Right lobe of liver (tissue), 6 donors: ENCODE measurements at regions not wholly inside any gene's neighbourhood (a gene's known extent, or its start where the extent isn't known, plus 50 kb on each side); places are given as distances from the start of the nearest gene placed in this dataset.

Source experiments
- ATAC-seq, 4 donors: fragments of 200-7000 bp; cut with Tn5 transposase; one replicate each; pipeline ENCODE4 v1.9.1; 2020; ENCODE audit warnings: mild to moderate bottlenecking in 4 of 4, moderate library complexity in 4 of 4
- DNase-seq, 3 donors: peaks; one replicate each; pipeline ENCODE4 v3.0.0-alpha.2; 2020
- H3K27ac ChIP-seq, 3 donors: fragments of 200-600 bp; one replicate each; pipeline ENCODE4 v1.8.0; 2022
- H3K27me3 ChIP-seq, 2 donors: fragments of 200-600 bp; one replicate each; pipeline ENCODE4 v1.8.0; 2022
- H3K36me3 ChIP-seq, 4 donors: fragments of 200-600 bp; sonication (generic) in 1 of 4; one replicate each; pipeline versions ENCODE4 v1.5.1 to v1.8.0; 2017 to 2022; ENCODE audit warnings: control low read depth in 1 of 4
- H3K4me1 ChIP-seq, 4 donors: fragments of 200-600 bp; sonication (generic) in 1 of 4; one replicate each; pipeline versions ENCODE4 v1.5.1 to v1.8.0; 2017 to 2022; ENCODE audit warnings: control low read depth in 1 of 4
- H3K4me3 ChIP-seq, 3 donors: fragments of 200-600 bp; one replicate each; pipeline ENCODE4 v1.8.0; 2022
- H3K9me3 ChIP-seq, 4 donors: fragments of 200-600 bp; sonication (generic) in 1 of 4; one replicate each; pipeline versions ENCODE4 v1.5.1 to v1.8.0; 2017 to 2022; ENCODE audit warnings: control low read depth in 1 of 4
- POLR2A ChIP-seq: fragments of 450-650 bp; IDR thresholded peaks from one replicate; pipeline ENCODE4 v1.6.1; 2017; ENCODE audit warnings: antibody characterized with exemption, mild to moderate bottlenecking
- WGBS: methylation state at CpG from one replicate; pipeline ENCODE4 v1.1.6; 2018; ENCODE audit warnings: low coverage, low lambda C conversion rate; ENCODE audit not compliant: insufficient coverage; ENCODE audit errors: missing lambda C conversion rate; 5-methylcytosine and 5-hydroxymethylcytosine counted together
- intact Hi-C, 2 donors: fragments of 100-400 bp; cut with DNase I; formaldehyde crosslinking; loops; one replicate each; pipeline versions ENCODE4 v1.11.2 to v1.14.1; 2022
- TF ChIP-seq, protein P1 (sequence below), 4 donors: fragments of 200-600 bp in 3 of 4; fragments of 450-650 bp in 1 of 4; IDR thresholded peaks; one replicate each; pipeline versions ENCODE4 v1.5.1 to v1.8.0; 2016 to 2022; ENCODE audit warnings: antibody characterized with exemption in 4 of 4, mild to moderate bottlenecking in 2 of 4
- donor health status: DM: no; HTN: yes; CAD: no.
- donor health status: DM: no; HTN: no; CAD: no.
- donor health status: DM: no; HTN: no; CAD: no.
- donor health status: DM: no; HTN: yes; CAD: no.
- donor health status: DM: no; HTN: yes; CAD: no.

DNA sequence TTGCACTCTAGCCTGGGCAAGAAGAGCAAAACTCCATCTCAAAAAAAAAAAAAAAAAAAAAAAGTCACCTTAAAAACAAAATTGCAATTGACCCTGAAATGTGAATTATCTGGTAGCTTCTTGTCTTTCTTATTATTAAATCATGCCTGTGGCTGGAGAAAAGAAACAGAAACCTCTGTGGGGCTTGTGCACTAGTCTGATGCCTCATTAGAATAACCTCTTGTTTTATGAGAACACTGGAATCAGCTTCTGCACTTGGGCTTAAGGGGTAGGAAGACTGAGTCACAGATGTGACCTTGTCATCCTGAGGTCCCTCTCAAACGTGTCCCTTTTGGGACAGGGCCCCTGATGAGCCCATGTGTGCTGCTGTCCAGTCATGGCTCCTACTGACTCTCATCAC lies 237.9 kb downstream of the DACT1 start:
- H3K27ac ChIP-seq = no peak overlapping the region
- TF ChIP-seq POLR2A = no peak
- TF ChIP-seq, protein P1, sequence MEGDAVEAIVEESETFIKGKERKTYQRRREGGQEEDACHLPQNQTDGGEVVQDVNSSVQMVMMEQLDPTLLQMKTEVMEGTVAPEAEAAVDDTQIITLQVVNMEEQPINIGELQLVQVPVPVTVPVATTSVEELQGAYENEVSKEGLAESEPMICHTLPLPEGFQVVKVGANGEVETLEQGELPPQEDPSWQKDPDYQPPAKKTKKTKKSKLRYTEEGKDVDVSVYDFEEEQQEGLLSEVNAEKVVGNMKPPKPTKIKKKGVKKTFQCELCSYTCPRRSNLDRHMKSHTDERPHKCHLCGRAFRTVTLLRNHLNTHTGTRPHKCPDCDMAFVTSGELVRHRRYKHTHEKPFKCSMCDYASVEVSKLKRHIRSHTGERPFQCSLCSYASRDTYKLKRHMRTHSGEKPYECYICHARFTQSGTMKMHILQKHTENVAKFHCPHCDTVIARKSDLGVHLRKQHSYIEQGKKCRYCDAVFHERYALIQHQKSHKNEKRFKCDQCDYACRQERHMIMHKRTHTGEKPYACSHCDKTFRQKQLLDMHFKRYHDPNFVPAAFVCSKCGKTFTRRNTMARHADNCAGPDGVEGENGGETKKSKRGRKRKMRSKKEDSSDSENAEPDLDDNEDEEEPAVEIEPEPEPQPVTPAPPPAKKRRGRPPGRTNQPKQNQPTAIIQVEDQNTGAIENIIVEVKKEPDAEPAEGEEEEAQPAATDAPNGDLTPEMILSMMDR (IDR thresholded peaks at IDR 0.05) = no peak
- no peaks in the 10 kb centered on the region for H3K36me3 ChIP-seq
- no peaks in the 10 kb centered on the region for H3K9me3 ChIP-seq
- no peaks in the 10 kb centered on the region for H3K4me1 ChIP-seq
- WGBS = 20% methylated on average over 1 of the region's 1 CpG
- intact Hi-C loops = no loop called here
- no peak overlapping the region for H3K4me3 ChIP-seq
- no peaks in the 10 kb centered on the region for H3K27me3 ChIP-seq
- no peak for DNase-seq
- no peak for ATAC-seq

DNA sequence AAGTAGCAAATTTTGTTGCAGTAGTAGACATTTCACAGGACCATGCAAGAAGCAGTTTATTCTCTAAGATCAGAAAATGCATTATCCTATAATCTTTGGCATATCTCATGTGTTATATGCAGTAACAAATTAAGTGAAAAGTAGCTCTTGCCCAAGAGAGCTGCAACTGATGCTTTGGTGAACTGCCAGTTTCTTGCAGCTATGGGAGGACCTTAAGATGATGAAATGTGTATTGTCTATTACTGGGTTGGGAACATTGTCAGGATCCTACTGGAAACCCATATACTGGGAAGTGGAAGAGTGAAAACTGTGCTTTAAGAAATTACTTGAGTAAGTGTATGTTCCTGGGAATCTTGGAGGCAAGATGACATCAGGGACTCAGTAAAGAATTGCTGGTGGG lies 238.8 kb downstream of the DACT1 start:
- DNase-seq = no peak
- Histone ChIP-seq H3K27me3 (no peaks in the 10 kb centered on the region), H3K9me3 (no peaks in the 10 kb centered on the region), H3K4me3 (no peak overlapping the region), H3K27ac (no peak overlapping the region), H3K4me1 (no peaks in the 10 kb centered on the region), H3K36me3 (no peaks in the 10 kb centered on the region)
- TF ChIP-seq POLR2A = no peak
- TF ChIP-seq, protein P1 (IDR thresholded peaks at IDR 0.05) = no peak
- no peak for ATAC-seq
- intact Hi-C loops = no loop called here

DNA sequence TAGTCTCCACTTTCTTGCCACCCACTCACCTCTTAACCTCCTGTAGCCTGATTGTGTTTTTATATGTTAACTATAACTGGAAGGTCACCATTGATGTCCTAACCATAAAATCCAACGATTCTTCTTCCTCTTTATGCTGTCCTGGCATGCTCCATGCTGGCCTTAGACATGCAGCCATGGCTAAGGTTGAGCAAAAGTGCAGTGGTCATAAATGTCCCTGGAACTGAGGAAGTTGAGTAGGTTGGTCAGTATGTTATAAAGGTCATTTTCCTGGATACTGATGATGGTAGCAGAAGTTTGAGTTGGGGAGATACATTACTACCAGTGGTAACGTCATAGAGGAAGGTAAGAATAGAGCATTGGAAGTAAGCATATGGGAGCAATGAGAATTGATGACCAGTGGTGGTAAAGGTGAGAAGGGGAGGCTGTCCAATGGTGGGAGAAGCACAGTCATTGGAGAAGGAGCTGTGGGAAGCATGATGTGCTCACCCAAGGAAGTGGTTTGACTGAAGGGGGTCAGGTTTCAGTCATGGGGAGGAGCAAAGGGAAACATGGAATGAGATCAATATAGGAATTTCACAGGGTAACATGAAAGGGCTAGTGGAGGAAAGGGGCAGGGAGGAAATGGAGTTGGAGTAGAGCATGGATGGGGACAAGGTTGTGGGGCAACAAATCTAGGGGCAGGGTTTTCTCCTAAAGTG lies 240.8 kb downstream of the DACT1 start:
- Histone ChIP-seq H3K27ac (no peak overlapping the region), H3K27me3 (no peaks in the 10 kb centered on the region), H3K4me3 (no peak overlapping the region), H3K36me3 (no peaks in the 10 kb centered on the region), H3K9me3 (no peaks in the 10 kb centered on the region), H3K4me1 (no peaks in the 10 kb centered on the region)
- DNase-seq (no peak), ATAC-seq (no peak)
- TF ChIP-seq POLR2A = no peak
- TF ChIP-seq, protein P1 (IDR thresholded peaks at IDR 0.05) = no peak
- 54% methylated on average over 2 of the region's 2 CpGs for WGBS
- intact Hi-C loops = no loop called here

DNA sequence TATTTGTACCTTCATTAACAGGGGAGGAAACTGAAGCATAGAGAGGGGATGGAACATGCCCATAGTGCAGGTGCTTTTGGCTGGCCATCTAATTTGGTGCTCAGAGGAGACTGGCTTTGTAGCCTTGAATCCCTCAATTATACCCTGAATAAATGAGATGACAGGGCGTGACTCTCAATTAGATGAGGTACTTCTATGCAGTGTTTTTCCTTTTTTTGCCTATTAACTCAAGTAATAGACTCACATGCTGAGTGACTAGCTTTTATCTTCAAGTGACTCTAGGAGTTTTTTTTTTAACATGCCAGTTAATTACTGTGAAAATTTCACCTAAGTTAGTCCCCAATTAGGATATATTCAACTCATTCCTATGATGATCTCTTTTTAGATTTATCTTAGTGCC lies 243.7 kb downstream of the DACT1 start:
- intact Hi-C loops = no loop called here
- Histone ChIP-seq H3K27me3 (no peaks in the 10 kb centered on the region), H3K36me3 (no peaks in the 10 kb centered on the region), H3K9me3 (no peaks in the 10 kb centered on the region), H3K27ac (no peak overlapping the region), H3K4me3 (no peak overlapping the region), H3K4me1 (no peaks in the 10 kb centered on the region)
- WGBS = 88% methylated on average over 1 of the region's 1 CpG
- no peak for ATAC-seq
- TF ChIP-seq, protein P1 (IDR thresholded peaks at IDR 0.05) = no peak
- no peak for TF ChIP-seq POLR2A
- no peak for DNase-seq

DNA sequence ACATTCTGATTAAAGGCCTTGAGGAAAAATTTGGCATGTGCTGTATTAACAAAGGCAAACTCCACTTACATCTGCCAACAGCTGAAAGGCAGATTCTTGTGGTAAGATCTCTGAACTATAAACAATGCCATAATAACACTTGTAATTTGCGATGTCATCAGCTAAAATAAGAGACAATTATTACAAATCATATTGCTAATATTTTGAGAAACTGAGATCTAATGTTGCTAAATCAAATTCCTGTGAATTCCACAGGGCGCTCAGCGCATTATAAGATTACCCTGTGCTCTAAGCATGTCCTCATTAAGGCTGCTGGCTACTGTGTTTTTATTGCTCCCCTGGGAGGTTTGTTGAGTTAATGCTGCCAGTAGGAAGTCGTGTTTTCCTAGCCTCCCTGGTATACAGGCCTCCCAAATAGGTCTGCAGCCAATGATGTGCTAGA lies 244.8 kb downstream of the DACT1 start:
- ATAC-seq (no peak), DNase-seq (no peak)
- Histone ChIP-seq H3K27me3 (no peaks in the 10 kb centered on the region), H3K4me1 (no peaks in the 10 kb centered on the region), H3K9me3 (no peaks in the 10 kb centered on the region), H3K27ac (no peak overlapping the region), H3K36me3 (no peaks in the 10 kb centered on the region), H3K4me3 (no peak overlapping the region)
- WGBS = 46% methylated on average over 4 of the region's 4 CpGs
- intact Hi-C loops = no loop called here
- TF ChIP-seq POLR2A = no peak
- TF ChIP-seq, protein P1 (IDR thresholded peaks at IDR 0.05) = no peak
